H4 (cell line): ENCODE measurements at regions not wholly inside any gene's neighbourhood (a gene's known extent, or its start where the extent isn't known, plus 50 kb on each side); places are given as distances from the start of the nearest gene placed in this dataset.

Experiments
- DNase-seq: peaks from one replicate; pipeline ENCODE4 v3.0.0-alpha.2; 2015; ENCODE audit warnings: low spot score

DNA sequence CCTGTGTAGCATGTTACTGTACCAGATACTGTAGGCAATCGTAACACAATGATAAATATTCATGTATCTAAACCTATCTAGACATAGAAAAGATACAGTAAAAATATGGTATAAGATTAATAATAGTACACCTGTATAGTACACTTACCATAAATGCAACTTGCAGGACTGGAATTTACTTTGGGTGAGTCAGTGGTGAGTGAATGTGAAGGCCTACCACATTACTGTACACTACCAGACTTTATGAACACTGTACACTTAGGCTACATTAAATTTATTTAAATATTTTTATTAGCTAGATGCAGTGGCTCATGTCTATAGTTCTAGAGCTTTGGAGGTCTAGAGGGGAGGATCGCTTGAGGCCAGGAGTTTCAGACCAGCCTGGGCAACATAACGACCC, 186.6 kb upstream of the ROPN1 start:
- no peak for DNase-seq

DNA sequence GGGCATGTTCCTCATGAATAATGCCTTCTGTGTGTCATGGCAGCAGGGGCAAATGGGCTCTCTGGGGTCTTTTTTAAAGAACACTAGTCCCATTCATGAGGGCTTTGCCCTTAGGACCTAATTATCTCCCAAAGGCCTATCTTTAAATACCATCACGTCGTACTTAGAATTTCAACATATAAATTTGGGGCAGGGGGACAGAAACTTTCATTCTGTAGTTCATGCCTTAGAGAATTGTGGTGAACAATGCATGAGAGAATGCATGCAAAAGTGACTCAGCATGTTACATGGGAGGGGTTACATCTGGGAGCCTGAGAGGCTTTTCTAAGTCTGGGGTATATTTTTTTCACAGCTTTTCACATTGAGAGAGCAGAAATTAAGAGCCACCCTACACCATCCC, 208.5 kb upstream of the ROPN1 start:
- DNase-seq, result peak; percentile 48

DNA sequence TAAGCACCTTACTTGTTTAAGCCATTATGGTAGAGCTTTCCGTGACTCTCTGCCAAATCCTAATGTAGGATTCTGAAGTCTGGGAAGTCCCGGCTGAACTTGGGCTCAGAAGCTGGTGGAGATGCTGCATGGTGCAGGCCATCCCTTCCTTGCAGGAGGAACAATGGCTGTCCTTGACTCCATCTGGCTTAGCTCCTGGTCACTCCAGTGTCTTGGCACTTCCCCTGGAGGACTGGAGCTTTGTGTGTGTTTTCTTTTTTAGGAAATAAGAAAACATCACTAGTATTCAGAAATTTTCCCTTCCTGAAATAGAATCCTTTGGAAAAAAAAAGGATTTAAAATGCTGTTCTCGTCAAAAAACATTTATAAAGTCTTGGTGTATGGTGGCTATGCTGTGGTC, 209.3 kb upstream of the ROPN1 start:
- no peak for DNase-seq

DNA sequence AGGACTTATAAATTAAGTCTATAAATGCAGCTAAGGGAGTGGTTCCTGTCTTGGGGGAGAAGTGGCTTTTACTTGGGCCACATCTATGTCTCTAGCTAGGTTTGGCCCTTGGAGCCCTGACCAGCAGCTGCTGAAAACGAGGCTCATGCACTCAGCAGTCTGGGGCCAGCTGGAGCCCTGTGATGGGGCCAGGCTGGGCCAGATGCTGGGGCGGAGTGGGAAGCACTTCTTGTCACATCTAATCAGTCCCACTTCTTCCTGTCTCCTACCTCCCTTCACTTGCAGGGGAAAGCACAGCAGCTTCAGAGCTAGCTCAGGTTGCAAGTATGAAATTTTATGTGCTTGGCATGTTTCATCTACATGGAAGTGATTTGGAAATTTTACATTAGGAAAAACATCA, 209.9 kb upstream of the ROPN1 start:
- no peak for DNase-seq

DNA sequence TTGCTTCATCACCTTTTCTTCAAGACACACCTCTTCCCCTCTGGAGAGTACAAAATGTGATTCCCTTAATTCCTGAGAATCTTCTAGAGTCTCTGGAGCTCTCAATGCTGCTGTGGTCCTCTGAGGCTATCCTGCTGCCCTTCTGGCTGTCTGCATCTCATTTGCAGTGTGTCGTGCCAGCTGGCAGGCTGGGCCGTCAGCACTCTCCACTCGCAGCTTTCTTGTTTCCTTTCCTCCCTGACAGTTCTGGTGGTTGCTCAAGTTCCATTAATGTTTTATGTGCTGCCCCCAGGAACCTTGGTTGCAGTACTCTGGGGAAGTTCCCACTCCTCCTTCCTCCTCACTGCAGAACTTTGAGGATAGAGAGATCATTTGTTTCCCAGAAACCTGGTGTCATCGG, 210.8 kb upstream of the ROPN1 start:
- DNase-seq, result no peak

DNA sequence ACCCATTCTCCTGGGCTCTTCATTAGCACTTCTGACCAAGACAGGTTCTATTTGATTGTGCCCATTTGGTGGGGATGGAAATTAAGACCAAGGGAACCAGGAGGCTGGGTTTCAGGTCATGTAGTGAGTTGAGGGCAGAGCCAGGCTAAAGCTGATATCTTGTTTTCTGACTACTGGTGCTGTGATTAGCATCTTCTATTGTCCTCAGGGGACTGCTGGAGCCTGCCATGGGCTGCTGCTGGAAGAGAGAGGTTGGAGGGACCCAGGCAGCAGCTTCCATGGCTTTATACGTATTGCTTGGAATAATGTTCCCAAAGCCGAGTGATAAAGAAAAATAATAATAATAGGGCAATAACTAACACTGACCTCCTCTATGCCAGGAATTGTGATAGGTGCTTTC, 211.4 kb upstream of the ROPN1 start:
- DNase-seq, result no peak

DNA sequence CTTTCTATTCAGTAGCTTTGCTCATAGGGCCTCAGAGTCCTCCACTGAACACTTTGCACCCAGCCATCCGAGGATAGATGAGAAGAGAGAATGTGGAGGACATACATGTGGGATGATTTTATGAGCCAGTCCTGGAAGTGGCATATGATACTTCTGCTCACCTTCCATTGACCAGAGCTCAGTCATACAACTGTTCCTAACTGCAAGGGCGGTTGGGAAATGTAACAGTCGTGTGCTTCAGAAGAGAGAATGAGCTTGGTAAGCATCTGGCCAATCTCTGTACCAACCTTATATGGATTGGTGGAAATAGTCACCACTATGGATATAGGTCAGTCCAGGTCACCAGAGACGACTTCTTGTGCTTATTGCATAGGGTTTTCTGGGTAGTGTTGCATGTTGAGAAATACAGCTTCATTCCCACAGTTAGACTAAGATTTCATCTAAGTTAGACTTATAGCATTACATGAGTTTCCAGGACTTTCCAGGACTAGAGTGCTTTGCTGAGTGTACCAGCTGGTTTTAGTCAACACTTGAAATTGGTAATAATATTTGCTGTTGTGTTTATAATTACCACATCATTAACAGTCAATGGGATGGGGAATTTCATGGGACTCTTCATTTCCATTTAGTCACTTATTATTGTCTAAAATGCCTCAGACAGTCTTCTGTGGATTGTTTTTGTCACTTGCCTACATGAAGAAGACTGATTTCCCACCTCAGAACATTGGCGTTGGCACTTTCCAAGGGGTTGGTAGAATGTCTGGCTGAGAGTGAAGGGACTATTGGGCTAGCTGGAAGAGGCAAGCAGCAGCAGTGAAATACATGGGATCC, 214.5 kb upstream of the ROPN1 start:
- DNase-seq, result no peak

DNA sequence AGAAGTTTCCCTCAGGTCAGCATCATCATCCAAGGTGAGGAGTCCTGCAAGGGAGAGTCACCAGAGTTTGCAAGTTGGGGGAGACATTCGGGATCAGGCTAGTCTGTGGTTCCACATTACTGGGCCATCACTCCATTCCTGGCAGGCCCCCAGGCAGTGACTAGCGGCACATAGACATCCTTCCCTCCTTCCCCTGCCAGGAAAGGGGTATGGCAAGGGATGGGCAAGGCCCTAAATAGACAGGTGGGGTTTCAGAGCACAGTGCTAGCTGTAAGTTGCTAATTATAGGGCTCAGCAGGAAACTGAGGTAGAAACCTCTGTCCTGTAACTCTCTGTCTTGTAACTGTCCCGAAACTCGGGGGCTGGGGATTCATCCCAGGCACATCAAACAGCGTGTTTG, 215.2 kb upstream of the ROPN1 start:
- DNase-seq, result no peak

DNA sequence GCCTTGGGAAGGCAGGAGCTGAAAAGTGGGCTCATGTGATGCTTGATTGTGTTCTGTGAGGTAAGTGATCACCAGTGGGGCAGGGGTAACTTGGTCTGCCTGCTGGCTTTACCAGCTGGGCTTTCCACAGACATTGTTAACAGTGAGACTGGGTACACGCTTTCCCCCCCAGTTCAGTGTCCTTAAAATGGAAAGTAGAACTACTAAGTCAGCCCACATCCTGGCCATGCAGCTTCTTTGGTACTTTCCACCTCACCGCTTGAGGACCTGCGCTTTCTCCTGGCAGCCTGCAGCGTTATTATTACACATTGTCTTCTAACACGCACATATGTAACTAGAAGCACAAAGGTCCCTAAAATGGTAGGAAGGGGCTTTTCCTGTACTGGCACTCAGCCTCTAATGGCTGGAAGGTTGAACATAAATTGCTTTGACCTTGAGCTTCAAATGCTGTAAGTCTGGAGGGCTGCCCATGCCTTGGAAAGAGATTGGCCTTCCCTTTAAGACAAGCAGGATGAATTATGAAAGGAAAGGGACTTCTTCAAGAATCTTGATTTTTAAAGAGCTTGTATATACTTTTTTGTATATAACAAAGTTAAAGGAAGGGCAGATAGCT, 216.1 kb upstream of the ROPN1 start:
- DNase-seq, result no peak

DNA sequence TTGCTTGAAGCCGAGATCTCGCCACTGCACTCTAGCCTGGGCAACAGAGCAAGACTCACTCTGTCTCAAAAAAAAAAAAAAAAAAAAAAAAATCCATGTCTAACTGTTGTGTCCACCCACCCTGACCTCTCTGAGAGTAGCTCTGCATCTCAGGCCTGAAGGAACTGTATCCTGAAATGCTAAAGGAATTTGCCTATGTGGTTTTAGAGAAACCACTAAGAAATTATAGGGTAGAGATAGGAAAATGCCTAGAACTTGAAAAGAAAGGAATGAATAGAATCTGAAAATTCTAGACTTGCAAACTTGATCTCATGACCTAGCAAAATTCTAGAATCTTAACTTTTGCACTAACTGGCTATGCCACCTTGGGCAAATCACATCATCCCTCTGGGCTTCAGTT, 217.5 kb upstream of the ROPN1 start:
- peak; percentile 64 for DNase-seq

DNA sequence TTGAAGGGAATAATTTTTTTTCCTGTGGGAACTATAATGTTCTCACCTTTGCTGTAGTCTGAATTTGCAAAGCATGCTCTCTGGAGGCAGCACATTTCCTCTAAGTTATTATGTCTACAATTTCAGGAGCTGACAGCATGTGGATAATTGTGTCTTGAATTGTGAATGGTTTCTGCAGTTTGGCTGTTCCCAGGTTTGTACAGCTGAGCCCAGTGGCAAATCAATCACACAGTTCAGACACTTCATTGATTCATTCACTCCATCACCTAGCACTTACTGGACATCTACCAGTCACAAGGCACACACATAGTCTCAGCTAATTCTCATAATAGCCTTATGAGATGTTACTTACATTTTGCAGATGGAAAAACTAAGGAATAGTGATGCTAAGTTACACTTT, 219.0 kb upstream of the ROPN1 start:
- no peak for DNase-seq

DNA sequence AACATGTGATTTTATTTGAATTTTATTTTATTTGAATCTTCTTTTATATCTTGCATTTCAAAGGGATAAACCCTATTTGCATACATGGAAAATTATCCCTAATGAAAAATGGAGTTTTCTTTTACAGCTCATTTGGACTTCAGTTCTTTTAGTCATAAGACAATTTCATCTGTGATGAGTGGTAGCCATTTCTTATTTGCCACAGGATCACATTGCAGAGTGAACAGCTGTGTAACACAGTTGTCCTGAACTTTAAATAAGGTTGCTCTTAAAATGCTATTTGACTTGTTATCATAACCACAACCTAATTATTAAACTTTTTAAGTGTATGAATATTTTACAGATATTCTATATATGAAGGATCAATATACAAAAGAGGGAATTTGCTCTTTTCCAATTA, 221.7 kb upstream of the ROPN1 start:
- no peak for DNase-seq

DNA sequence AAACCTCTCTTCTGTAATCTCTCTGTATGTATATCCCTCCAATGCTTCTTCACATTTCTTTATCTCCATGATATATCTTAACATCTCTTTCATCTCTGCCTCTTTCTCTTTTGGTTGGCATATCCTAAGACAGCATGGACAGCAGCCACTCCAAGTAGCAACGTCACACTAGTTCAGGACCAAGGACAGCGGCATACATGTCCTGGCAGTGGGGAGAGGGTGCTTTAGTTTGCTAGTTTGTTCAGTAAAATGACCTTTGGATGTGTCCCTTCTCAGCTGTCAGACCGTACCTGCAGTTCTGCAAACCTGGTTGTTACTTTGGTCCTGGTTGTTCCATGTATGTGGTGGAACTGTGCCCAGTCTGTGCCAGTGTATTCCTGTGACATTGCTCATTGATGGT, 225.6 kb upstream of the ROPN1 start:
- DNase-seq, result peak; percentile 70

DNA sequence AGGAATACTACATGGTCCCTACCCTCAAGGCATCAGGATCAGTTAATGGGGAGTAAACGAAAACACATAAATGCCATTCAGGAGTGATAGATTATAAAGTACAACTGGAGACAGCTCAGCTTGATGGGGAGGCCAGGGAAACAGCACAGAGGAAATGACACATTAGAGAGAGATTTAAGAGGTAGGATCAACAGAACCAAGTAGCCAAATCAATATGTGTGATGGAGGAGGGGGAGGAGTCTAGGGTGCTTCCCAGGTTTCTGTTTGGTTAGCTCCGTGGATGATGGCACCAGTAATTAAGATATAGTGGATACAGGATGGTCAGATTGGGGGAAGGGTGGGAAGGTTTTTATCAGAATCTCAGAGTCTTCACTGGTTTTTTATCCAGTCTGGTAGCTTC, 229.5 kb upstream of the ROPN1 start:
- DNase-seq, result no peak

DNA sequence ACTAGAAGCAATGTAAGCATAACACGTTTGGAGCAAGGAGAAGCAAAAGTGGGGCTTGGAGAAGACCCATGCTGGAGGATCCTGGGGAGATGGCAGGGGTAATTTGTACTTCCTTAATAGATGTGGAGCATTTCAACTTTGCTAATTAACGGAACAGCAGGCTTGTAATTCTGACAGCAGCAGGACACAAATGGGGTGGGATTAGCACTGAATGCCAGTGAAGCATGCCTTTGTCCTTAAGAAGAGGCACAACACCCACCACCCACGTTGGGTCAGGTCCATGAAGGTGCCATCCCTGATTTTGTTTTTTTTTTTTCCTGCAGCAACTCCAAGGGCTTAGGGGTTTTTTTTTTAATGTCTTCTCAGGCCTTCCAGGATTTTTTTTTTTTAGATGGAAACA, 231.9 kb upstream of the ROPN1 start:
- no peak for DNase-seq

DNA sequence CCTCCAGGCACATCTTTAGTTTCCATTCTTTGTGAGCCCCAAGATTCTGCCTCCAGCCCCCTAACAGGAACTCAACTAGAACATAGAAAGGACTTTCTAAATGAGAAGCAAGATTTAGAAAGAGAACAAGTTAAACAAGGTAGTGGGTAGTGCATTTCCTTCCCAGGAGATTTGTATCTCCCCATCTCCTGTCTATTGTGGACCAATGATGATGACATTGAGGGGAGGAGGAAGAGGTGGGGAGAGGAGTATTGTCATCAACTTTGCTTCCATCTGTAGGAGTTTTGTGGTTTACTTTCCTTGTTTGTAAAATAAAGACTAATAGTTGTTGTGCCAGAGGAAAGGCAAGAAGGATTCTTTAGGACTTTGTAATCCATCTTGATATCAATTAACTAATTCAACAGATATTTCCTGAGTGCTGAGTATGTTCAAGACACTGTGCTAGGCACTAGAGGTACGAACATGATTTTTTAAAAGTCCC, 235.3 kb upstream of the ROPN1 start:
- DNase-seq, result no peak

DNA sequence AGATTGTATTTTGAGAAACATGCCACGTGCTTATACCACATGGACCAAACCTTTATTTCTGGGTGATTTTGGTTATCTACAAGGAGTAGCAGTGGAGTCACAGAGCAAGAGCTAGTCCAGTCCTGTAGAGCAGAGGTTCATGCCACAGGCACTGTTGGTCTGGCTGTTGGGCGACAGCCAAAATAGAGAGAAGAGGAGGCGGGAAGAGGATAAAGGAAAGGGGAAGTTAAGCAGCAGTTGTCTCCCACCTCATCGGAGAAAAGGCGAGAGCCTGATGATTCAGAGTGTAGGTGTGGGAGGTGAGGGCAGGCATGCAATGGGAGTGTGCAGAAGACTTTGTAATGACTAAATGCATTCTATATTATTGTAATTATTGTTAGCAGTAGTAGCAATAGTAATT, 237.5 kb upstream of the ROPN1 start:
- no peak for DNase-seq

DNA sequence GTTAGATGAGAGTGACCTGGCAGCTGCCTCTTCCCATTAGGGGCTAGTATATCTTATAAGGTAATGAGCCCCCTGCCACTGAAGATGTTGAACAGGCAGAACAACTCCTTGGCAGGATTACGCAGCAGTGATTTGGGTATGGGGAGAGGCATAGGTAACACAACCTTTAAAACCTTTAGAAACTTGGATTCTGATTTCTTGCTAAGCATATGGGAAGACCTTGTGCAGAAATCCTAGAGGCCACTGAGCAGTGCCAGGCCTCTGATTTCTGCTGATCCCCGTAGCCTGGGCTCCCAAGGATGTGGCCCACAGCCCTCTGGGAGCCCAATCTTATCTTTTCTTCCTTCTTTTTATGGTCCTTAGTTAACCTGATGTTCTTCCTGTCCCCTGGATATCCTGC, 237.9 kb upstream of the ROPN1 start:
- DNase-seq, result no peak

DNA sequence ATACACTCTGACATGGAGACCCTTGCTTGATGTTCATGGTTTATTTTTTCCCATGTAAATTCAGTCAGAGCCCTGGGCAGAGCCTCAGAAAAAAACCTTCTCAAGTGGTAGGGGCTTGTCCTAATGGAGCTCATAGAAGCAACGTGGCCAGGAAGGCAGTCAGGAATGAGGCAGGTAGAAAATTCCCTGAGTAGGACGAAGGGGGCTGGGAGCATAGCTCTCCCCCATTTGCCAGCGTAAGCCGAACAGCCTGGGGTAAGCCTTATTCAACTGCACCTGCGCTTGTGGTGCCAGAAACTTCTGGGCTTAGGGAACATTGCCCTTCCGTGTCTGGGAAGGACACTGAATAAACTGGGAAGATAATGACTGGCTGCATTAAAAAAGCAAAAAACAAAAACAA, 238.5 kb upstream of the ROPN1 start:
- DNase-seq, result no peak

DNA sequence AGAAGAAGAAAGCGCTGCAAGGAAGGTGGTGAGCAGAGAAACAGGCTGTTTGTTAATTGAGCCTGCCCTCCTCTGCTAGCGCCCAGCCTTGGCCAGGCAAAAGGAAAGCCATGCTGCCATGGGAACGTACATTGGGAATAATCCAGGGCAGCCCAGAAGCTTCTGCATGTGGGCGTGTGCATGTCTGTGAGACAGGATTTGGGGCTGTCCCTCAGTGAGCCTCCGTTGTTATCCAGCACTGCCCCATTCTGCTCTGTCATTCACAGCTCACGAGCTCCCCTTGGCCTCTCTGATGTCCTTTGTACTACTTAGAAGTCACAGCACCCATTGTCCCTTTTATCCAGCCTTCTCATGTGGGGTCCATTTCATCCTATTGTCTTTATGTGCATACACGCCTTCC, 239.1 kb upstream of the ROPN1 start:
- no peak for DNase-seq

DNA sequence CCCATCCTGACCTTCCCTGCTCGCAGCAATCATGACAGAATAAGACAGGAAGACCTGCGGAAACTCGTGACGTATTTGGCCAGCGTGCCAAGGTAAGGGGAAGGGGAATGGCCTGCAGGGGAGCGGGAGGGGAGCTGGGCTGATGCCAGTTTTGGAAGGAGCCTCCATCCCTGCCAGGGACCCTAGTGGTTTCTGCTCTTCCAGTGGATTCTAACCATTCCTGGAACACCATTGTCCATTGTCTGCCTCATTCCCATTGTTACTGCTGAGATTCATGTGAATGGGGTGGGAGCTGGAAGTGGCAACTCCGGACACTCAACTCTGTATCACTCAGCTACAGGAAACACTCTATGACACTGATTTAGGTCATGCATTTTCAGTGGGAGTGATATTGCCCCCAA, 242.9 kb upstream of the ROPN1 start:
- no peak for DNase-seq

DNA sequence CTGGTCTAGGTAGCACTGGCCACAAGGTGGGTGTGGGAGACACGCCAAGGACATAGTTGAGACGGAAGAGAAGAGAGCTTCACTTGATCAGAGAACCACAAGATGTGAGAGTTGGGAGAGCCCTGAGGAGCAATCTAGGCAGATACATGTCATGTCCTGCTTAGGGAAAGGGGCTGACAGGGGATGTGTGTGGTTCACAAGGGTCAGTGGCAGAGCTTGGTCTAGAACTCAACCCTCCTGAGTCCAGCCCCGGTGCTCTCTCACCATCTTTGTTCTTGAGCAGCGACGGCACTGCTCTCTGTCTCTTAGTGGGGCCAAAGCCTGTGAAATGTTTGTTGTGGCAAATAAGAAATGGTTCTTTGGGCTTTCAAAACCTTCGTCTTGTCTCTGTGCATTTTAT, 243.5 kb upstream of the ROPN1 start:
- no peak for DNase-seq

DNA sequence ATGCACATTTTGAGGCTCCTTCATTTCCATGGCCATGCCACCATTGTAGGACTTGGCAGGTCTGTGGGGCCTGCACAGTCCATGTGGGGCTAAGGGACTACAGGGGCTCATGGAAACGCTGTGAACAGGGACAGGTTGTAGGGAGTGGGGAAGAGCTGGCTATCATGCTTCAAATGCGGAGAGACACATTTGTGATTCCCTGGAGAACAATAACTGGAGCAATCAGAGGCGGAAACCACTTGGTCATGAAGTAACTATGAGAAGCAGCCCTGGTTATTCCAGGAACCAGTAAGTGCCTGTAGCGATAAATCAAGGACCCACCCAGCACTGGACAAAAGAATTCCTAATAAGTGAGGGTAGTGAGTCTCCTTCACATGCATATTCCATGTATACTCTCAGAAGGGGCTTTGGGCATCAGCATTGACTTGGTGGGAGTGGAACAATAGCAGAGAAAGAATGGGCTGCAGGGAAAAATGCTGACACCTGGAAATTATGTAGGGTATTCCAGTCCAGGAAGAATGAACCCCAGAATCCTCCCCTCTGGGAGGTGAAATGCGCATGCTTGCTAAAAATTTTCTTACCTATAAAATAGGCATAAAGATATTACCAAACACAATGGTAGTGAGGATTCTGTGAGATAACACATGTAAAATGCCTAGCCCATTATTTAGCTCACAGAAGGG, 251.4 kb upstream of the ROPN1 start:
- DNase-seq, result no peak
